NCI-H2107 treated with DMSO at 0.1 percent for 48 hours (cell line): ENCODE measurements at regions not wholly inside any gene's neighbourhood (a gene's known extent, or its start where the extent isn't known, plus 50 kb on each side); places are given as distances from the start of the nearest gene placed in this dataset.
"Not testable (repeated sequence)": the region's sequence is repeated elsewhere in the genome, so short reads cannot be mapped to it uniquely, and the experiment has no call there.

Experiments
- DNase-seq: peaks from one replicate; lab custom pipeline; 2025; ENCODE audit not compliant: unreplicated experiment; lab: John Stamatoyannopoulos, UW

DNA sequence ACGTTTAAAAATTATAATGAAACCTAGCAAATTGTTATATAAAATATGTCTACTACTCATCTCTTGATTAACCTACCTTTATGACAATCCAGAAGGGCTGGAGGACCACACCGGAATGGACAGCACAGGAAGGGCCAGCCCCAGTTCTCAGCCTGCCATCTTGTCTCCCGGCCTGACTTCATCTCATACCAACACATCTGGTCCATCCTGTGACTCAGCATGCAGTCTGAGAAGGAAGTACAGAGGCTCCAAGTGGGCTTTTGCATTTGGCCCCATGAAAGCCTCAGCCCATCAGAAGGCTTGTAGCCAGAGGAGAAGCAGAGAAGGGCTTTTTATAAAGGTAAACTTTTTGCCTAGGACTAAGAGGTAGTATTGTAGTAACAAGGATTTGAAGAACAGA, 436.6 kb downstream of the MRPL39 start:
- no peak for DNase-seq

DNA sequence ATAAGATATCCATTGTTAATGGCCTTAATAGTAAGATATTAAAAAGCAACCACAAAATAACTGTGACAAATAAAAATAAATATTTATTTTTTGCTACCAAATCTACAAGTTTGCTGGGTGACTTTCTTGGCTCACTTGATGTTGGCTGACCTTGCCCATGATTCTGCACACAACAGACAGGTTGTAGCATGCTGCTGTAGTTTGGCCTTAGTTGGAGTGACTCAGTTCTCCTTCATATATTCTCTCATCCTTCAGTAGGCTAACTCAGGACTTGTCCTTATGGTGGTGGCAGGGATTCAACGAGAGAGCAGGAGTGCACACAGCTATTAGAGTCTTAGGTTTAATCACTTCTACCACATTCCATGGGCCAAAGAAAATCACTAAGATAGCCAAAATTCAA, 437.9 kb downstream of the MRPL39 start:
- no peak for DNase-seq

DNA sequence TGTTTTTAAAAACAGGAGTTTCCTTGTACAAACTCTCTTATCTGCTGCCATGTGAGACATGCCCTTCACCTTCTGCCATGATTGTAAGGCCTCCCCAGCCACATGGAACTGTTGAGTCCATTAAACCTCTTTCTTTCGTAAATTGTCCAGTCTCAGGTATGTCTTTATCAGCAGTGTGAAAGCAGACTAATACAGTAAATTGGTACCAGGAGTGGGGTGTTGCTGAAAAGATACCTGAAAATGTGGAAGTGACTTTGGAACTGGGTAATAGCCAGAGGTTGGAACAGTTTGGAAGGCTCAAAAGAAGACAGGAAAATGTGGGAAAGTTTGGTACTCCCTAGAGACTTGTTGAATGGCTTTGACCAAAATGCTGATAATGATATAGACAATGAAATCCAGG, 440.4 kb downstream of the MRPL39 start:
- DNase-seq = not testable (repeated sequence)

DNA sequence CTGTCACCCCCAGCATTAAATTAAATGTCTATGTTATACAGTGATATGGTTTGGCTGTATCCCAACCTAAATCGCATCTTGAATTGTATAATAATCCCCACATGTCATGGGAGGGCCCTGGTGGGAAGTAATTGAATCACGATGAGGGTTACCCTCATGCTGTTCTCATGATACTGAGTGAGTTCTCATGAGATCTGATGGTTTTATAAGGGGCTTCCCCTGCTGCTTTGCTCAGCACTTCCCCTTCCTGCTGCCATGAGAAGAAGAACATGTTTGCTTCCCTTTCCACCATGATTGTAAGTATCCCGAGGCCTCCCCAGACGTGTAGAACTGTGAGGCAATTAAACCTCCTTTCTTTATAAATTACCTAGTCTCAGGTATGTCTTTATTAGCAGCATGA, 445.7 kb downstream of the MRPL39 start:
- DNase-seq = no peak

DNA sequence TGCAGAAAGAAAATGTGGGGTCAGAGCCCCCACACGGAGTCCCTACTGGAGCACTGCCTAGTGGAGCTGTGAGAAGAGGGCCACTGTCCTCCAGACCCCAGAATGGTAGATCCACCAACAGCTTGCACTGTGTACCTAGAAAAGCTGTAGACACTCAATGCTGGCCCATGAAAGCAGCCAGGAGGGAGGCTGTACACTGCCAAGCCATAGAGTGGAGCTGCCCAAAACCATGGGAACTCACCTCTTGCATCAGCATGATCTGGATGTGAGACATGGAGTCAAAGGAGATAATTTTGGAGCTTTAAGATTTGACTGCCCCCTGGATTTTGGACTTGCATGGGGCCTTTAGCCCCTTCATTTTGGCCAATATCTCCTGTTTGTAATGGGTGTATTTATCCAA, 452.3 kb downstream of the MRPL39 start:
- not testable (repeated sequence) for DNase-seq

DNA sequence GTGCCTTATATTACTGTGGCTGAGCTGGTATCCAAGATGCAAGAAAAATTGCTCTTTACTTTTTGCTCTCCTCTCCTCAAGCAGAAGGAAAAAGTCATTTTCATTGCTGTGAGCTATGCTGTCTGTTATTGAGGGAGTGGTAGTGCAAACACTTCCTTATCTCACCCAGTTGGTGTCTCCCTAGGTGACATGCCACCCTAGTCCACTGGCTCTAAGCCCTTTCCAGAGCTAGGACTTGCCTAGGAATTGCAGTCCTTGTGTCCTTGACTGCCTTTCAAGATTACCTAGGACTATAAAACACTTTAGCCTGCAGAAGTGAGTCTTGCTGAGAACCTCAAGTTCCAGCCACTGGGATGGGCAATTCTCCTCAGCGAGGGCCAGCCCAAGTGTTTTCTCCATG, 458.3 kb downstream of the MRPL39 start:
- no peak for DNase-seq

DNA sequence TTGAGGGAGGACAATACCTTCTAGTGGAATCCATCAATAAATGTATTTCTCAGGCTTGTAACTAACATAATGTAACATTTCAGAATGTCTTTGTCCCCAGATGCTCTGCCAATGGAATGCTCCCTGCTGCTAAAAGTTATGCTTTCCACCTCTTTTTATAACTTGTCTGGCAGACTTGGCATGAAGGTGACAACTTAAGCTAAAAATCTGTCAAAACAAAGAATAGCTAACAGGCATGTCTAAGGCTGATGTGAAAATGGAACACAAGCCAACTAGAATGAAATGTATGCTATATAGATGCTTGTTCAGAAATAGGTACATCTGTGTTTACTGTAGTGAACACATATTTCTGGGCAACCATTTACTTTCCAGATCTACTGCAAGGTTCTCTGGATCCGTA, 467.9 kb downstream of the MRPL39 start:
- no peak for DNase-seq

DNA sequence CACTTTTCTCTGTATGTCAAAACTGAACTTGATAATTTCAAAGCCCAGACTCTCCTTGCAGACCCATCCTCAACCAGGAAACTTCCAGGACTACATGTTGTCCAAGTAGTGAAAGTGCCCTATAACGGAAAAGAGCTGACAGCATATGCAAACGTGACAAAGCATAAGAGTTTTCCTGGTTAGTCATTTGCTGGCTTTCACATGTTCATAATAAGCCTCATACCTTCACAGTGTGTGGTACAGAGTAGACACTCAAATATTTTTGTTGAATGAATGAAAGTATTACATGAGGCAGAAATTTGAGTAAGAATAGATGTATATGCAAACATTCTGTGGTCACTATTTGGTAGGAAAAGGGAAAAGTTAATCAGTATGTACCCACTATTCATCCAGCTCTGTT, 473.3 kb downstream of the MRPL39 start:
- DNase-seq = no peak

DNA sequence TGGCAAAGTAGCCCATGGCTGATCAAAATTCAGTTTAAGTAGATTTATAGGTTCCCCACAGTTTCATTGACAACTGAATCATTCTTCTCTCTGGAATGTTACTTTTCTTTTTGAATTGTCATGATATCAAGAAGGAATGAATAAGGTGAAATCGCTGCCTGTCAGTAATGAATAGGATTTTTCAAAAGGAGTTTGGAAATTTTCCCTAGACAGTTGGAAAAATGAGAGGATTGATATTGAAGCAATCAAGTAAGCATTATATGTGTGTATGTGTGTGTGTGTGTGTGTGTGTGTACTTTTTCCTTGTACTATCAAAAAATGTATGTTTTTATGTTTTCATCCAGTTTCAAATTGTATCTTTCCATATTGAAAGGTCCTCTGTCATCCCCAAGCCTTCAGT, 479.5 kb downstream of the MRPL39 start:
- DNase-seq = no peak

DNA sequence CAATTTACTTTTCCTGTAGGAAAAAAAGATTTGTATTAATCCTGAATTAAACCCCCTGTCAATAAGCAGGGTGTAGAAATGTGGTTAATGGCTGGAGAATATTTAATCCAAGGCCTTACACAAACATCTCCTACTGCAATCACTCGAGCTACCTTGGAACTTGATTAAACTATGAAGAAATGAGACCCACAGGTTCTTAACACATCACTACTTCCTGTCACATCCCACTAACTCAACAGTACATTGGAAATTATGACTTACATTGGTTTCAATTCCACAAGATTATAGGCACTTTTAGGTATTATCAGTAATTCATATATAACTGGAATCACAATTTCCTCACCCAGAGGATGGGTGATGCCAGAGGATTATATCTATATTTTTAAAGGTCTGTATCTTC, 480.3 kb downstream of the MRPL39 start:
- DNase-seq = no peak

DNA sequence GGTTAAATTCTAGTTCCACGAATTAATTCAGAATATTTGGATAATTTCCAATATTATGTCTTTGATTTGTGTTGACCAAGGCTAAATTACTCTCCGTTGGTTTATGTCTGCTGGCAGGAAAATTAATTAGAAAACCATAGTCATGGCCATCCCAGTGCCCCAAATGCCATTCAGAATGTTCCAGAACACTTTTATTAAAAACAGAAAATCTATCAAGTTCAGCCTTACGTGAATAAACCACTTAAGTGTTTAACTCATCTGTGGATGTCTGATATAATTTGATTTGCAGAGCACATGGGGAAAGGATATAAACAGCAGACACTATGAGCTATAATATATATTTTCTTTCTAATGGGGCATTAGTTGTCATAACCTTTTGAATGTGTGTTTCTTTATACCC, 480.7 kb downstream of the MRPL39 start:
- DNase-seq = no peak

DNA sequence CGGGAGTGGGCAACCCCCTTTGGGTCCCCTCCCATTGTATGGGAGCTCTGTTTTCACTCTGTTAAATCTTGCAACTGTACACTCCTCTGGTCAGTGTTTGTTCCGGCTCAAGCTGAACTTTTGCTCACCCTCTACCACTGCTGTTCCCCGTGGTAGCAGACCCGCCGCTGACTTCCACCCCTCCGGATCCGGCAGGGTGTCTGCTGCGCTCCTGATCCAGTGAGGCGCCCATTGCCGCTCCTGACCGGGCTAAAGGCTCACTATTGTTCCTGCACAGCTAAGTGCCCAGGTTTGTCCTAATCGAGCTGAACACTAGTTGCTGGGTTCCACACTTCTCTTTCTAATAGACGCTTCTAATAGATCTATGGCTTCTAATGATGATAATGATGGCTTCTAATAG, 488.6 kb downstream of the MRPL39 start:
- DNase-seq = no peak

DNA sequence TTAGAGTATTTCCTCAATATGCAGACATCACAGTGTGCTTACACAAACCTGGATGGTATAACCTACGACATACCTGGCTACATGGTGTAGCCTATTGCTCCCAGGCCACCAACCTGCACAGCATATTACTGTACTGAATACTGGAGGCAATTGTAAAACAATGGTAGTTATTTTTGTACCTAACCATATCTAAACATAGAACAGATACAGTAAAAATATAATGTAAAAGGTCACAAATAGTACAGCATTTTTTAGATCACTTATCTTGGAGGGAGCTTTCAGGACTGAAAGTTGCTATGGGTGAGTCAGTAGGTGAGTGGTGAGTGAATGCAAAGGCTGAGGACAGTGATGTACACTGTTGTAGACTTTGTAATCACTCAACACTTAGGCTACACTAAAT, 492.3 kb downstream of the MRPL39 start:
- DNase-seq = no peak

DNA sequence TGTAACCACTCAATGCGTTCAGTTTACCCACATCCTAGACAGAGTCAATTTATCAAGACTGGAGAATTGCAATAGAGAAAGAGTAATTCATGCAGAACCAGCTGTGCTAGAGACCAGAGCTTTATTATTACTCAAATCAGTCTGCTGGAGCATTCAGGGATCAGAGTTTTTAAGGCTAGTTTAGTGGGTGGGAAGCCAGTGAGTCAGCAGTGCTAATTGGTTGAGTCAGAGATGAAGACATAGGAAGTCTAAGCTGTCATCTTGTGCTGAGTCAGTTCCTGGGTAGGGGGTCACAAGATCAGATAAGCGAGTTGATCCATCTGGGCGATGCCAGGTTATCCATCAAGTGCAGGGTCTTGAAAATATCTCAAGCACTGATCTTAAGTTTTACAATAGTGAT, 499.6 kb downstream of the MRPL39 start:
- no peak for DNase-seq

DNA sequence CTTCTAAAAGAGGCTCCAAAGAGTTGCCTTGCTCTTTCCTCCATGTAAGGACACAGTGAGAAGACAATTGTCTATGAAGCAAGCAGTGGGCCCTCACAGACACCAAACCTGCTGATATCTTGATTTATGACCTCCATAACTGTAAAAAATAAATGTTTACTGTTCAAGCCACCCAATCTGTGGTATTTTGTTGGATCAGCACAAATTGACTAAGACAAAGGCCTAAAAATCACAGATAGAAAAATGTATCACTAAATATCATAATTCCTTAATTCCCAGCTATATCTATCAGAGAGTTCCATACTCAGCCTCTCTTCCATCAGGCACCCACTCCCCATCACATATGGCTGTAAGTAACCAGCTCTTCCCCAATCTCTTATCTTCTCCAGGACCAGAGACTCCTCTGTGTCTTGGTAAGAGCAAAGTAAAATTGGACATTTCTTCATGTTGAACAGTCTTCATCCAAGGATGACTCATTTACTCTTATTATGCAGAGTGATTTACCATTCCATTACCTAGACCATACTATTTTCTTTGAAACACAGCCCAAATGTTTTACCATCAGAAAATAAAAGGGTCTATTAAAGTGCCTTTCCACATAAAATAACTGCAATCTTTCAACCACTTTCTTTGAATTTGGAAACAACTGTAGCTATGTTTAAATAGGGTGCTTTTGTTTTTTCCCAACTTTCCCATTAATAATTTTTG, 503.6 kb downstream of the MRPL39 start:
- DNase-seq = no peak

DNA sequence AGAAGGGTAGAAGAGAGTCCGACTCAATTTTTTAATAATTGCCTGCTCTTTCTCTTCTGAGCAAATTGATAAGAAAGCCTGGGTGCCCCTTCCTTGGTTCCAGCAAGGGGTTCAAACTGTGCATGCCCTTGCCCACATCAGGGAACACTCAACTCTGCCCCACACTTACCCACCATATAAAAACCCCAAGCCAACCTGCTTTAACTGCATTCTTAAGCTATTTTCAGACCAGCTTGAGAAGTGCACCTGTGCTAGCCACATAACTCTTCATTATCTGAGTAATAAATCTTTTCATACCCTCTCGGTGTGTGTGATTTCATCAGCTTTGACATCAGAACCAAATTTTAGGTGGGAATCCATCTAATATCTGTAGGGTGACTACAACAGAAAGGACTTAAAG, 509.6 kb downstream of the MRPL39 start:
- DNase-seq = no peak

DNA sequence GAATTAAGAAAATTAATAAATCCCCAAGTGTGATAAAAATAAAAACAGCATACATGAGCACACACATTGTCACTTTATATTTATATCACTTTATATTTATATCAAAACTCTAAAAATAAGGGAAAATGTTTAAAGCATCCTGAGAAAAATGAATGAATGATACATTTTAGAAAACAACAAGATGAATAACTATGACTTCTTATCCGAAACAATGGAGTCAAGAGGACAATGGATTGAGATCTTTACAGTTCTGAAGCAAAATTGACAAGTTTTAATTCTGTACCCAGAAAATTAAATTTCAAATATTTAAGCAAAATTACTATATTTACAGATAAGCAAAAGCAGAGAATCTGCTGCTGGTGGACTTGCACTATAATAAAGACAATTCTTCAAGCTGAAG, 512.6 kb downstream of the MRPL39 start:
- DNase-seq = no peak

DNA sequence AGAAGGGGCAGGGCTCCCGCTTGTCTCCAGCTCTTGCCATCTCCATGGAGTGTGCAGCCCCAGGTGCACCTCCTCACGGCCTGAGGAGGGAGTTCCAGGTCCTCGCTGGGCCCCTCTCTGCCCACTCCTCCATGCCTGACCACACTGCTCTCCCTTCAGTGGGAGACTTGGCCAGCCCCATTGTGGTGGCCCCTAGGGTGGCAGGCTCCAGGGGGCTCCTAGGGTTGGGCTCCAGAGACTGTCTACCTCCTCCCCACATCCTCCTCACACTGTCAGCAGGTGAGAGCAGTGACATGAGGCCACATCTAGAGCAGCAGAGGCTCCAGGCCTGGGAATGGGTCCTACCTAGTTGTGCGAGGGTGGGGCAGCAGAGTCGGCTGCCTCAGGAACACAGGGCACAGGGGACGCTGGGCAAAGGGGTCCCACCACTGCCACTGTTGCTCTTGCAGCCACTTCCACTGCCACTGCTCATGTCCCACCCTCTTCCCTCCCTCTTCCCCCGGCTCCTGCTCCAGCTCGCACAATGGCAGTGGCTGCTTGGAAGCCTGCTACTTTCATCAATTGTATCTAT, 514.8 kb downstream of the MRPL39 start:
- DNase-seq = no peak

DNA sequence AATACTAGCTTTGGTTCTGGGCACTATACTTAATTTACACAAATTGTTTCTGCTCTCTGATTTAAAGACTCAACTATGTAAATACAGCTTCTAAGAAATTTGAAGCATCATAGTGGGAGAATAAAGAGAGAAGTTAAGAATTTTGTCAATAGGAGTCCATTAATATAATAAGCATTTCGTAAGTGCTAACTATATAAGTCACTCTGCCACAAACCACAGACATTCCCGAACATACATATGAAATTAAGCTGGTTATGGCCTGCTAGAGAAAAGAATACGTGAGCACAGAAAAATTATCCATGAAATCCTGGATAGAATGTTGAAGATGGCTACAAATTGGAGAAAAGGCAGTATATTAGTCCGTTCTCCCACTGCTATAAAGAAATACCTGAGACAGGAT, 526.2 kb downstream of the MRPL39 start:
- no peak for DNase-seq

DNA sequence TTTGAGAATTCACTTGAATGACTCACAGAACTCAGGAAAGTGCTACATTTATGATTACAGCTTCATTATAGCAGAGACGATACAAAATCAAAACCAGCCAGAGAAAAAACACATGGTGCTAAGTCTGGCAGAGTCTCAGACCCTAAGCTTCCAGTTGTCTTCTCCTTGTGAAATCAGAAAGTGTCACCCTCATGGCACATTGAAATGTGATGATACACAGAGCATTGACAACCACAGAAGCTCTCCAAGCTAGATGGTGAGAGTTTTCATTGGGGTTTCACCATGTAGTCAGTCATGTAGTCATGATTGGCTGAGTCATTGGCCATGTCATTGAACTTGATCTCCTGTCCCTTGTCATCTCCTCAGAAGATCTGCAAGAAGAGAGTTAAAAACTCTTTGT, 526.6 kb downstream of the MRPL39 start:
- DNase-seq = no peak

DNA sequence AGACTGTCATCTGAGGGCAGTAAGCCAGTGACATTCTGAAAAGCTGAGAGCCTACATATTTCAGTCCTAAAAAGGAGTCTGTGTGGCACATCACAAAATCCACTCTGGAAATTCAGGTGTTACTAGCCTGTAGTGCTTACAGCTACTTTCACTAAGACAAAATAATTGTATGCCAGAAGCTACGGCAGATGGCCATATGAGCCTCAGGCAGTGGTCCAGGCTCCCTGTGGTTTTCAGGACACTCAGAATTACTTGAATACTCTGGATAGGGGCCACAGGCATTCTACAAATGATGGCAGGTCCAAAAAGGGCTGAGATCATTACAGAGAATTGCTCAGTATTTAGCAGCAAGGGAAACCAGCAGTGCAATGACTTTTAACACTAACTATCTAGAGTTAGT, 527.1 kb downstream of the MRPL39 start:
- DNase-seq = no peak

DNA sequence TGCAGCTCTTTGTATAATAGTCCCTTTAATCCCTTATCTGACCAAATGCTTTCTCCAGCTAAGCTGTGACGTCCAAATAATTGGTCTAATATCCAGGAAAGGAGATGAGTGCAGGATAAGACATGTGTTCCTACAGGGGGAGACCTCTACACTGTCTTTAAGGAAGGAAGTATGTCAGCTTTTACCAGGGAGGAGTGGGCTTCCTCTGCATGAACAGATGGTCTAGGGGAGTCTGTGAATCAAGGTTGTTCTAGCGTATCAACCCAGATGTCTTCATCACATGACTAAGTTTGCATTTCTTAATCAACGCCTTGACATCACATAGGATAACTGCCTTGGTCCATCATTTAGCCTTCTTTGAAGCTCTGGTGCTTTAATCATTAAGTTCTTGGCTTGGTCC, 528.2 kb downstream of the MRPL39 start:
- no peak for DNase-seq

DNA sequence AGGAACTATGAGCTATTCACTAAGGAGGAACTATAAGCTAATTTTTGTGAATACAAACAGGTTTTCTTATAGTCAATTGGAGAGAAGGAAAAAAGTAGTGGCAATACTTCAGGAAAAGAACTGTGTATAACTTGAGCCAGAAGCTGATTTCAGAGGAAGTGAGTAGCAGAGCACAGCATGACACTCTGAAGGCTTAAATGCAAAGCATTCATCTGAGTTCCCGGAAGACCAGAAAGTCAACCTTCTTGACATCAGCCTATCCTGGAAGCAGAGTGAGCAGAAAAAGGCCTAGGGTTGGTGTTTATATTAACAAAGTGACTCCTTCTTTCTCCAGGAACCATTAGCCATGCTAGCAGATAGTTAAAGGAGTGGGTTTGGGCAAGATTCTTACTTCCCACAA, 545.2 kb downstream of the MRPL39 start:
- DNase-seq = no peak
